ENCODE measurements at regions not wholly inside any gene's neighbourhood (a gene's known extent, or its start where the extent isn't known, plus 50 kb on each side); places are given as distances from the start of the nearest gene placed in this dataset.

DNA sequence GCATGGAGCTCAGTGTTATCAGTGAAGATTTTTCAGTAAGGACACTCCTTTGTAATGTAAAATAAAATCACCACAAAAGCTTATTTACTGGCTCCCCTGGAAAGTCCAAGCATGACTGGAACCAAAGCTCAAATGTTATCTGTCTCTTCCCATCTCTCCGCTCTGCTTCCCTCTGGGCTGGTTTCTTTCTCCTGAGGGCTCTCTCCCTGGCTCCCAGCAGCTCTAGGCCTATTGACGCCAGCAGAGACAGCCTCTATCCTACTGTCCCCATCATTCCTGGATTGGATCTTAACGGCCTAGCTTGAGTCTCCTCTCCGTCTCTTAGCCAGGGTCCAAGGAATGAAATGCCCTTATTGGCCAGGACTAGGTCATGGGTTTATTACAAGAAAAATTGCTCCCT lies 86.1 kb downstream of the TMEM167A start:
- TF ChIP-seq POLR2A (IDR thresholded peaks at IDR 0.05; ENCODE audit: low read depth, low read length): no peak
- TF ChIP-seq SPI1 (IDR thresholded peaks at IDR 0.05; ENCODE audit: low read depth, low read length): no peak
- TF ChIP-seq POLR2AphosphoS5 (IDR thresholded peaks at IDR 0.05; ENCODE audit: low read depth, low read length): no peak
- TF ChIP-seq TAF1 (IDR thresholded peaks at IDR 0.05; ENCODE audit: low read depth, low read length): no peak
